OCI-LY3 (cell line): ENCODE measurements at regions not wholly inside any gene's neighbourhood (a gene's known extent, or its start where the extent isn't known, plus 50 kb on each side); places are given as distances from the start of the nearest gene placed in this dataset.

Experiments used
- H2AFZ ChIP-seq: fragments of 200-600, 300-600 bp; shearing (Covaris generic); 2 replicates; pipeline ENCODE4 v1.6.0; 2014; ENCODE audit warnings: antibody characterized with exemption, low read depth, low read length
- H3K27ac ChIP-seq: fragments of 200-600, 300-600 bp; sonication (generic); 2 replicates; pipeline ENCODE4 v1.5.1; 2014; ENCODE audit warnings: mild to moderate bottlenecking, low read length, moderate library complexity, mixed read lengths
- H3K27me3 ChIP-seq: fragments of 200-600, 300-600 bp; sonication (generic); 2 replicates; pipeline ENCODE4 v1.6.1; 2014; ENCODE audit warnings: low read depth, low read length, mixed read lengths
- H3K36me3 ChIP-seq: fragments of 200-600, 300-600 bp; sonication (generic); replicated peaks from 2 replicates; pipeline ENCODE3; 2014; ENCODE audit warnings: low read depth, low read length, mixed read lengths
- H3K4me1 ChIP-seq: fragments of 300-600, 200-600 bp; sonication (generic); 2 replicates; pipeline ENCODE4 v1.6.1; 2014; ENCODE audit warnings: low read length, mixed read lengths
- H3K4me2 ChIP-seq: fragments of 200-600, 300-600 bp; sonication (generic); 2 replicates; pipeline ENCODE4 v1.6.1; 2014; ENCODE audit warnings: low read length, mixed read lengths
- H3K4me3 ChIP-seq: fragments of 300-600, 200-600 bp; sonication (generic); 2 replicates; pipeline ENCODE4 v1.5.1; 2014; ENCODE audit warnings: antibody characterized with exemption, mild to moderate bottlenecking, low read length, moderate library complexity
- H3K79me2 ChIP-seq: fragments of 300-600, 200-600 bp; shearing (Covaris generic); 2 replicates; pipeline ENCODE4 v1.6.1; 2014; ENCODE audit warnings: mild to moderate bottlenecking, low read length, mixed read lengths
- H3K9ac ChIP-seq: fragments of 300-600, 200-600 bp; shearing (Covaris generic); 2 replicates; pipeline ENCODE4 v1.6.0; 2014; ENCODE audit warnings: mild to moderate bottlenecking, low read length, moderate library complexity
- H3K9me3 ChIP-seq: fragments of 200-600, 300-600 bp; shearing (Covaris generic); 2 replicates; pipeline ENCODE4 v1.6.1; 2014; ENCODE audit warnings: low read length, mixed read lengths; ENCODE audit not compliant: insufficient read depth
- H4K20me1 ChIP-seq: fragments of 200-600, 300-600 bp; sonication (generic); 2 replicates; pipeline ENCODE4 v1.6.1; 2016; ENCODE audit warnings: low read length, mixed read lengths; ENCODE audit not compliant: insufficient read depth
- CTCF ChIP-seq: fragments of 200-600, 300-600 bp; sonication (generic); IDR thresholded peaks from 2 replicates; pipeline ENCODE4 v1.5.1; 2014; ENCODE audit warnings: antibody characterized with exemption, low read length, low read depth
- EZH2phosphoT487 ChIP-seq: fragments of 200-600 bp; shearing (Covaris generic); IDR thresholded peaks from 2 replicates; pipeline ENCODE4 v1.6.1; 2018; ENCODE audit warnings: antibody characterized with exemption, mixed run types, low read depth

DNA sequence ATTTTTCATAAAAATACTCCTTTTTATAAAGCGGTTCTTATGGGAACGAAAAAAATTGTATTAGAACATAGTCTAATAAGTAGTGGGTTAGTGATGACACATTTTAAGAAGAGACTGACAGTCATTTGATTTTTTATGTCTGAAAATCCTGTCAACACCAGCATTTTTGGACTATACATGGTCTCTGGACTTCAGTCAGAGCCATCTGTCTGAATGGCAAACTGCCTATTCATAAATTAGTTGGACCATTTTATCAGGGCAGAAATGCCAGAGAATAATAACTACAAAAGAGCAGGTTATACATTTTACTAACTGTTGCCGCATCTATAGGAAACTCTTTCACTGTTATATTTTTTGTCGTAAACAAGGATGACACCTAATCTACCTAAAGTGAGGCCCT, 437.6 kb downstream of the ZNF804A start:
- Histone ChIP-seq H3K36me3 (no peaks in the 10 kb centered on the region), H3K27ac (no peak overlapping the region), H3K9ac (no peak overlapping the region), H3K4me2 (no peak overlapping the region), H3K79me2 (no peaks in the 10 kb centered on the region), H4K20me1 (no peaks in the 10 kb centered on the region), H3K9me3 (peaks cover 9% of the 10 kb centered on the region; the same call in 1 of the 2 replicates), H2AFZ (no peak overlapping the region), H3K4me3 (no peak overlapping the region), H3K27me3 (no peaks in the 10 kb centered on the region), H3K4me1 (no peaks in the 10 kb centered on the region)
- no peak for TF ChIP-seq EZH2phosphoT487
- TF ChIP-seq CTCF, result no peak

DNA sequence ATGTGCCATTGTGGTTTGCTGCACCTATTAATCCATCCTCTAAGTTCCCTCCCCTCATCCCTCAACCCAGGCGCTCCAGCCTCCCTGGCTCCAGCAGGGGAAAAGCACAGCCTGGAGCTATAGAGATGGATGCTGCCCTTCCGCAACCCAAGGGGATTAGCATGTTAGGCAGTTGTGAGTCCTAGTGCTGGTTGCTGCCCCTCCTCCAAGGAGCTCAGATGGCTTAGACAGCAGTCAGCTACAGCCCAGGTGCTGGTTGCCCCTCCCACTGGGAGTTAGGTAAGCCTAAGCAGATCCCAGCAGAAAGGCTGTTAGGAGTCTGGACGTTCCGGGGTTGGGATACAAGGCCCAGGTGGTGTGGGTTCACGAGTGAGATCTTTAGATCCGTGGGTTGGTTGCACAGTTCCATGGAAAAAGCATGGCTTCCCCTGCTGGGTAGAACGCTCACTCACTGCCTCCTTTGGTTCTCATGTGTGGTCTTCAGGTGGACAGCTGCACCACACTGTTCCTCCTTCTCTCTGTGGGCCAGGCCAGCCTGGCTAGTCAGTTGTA, 446.1 kb downstream of the ZNF804A start:
- Histone ChIP-seq H3K4me2 (no peak overlapping the region), H3K27ac (no peak overlapping the region), H3K27me3 (no peaks in the 10 kb centered on the region), H4K20me1 (no peaks in the 10 kb centered on the region), H3K9me3 (peaks cover 10% of the 10 kb centered on the region; the same call in 1 of the 2 replicates), H3K4me1 (no peaks in the 10 kb centered on the region), H3K9ac (no peak overlapping the region), H2AFZ (no peak overlapping the region), H3K4me3 (no peak overlapping the region), H3K36me3 (no peaks in the 10 kb centered on the region), H3K79me2 (no peaks in the 10 kb centered on the region)
- TF ChIP-seq CTCF (no peak), EZH2phosphoT487 (no peak)

GRCh38 chr2:185050804-185051203, 452.5 kb downstream of the ZNF804A start:
- H3K36me3 ChIP-seq, result no peaks in the 10 kb centered on the region
- H2AFZ ChIP-seq, result no peak overlapping the region
- no peak overlapping the region for H3K4me2 ChIP-seq
- H3K27ac ChIP-seq, result no peak overlapping the region
- no peak overlapping the region for H3K4me3 ChIP-seq
- H4K20me1 ChIP-seq, result no peaks in the 10 kb centered on the region
- H3K79me2 ChIP-seq, result no peaks in the 10 kb centered on the region
- H3K9ac ChIP-seq, result no peak overlapping the region
- H3K27me3 ChIP-seq, result no peaks in the 10 kb centered on the region
- no peaks in the 10 kb centered on the region for H3K9me3 ChIP-seq
- no peaks in the 10 kb centered on the region for H3K4me1 ChIP-seq
- TF ChIP-seq EZH2phosphoT487, result no peak
- no peak for TF ChIP-seq CTCF

GRCh38 chr2:185063761-185064160, 465.4 kb downstream of the ZNF804A start:
- H3K4me2 ChIP-seq, result no peak overlapping the region
- no peak overlapping the region for H2AFZ ChIP-seq
- H4K20me1 ChIP-seq, result no peaks in the 10 kb centered on the region
- no peaks in the 10 kb centered on the region for H3K4me1 ChIP-seq
- no peaks in the 10 kb centered on the region for H3K9me3 ChIP-seq
- TF ChIP-seq CTCF (no peak), EZH2phosphoT487 (no peak)
- no peaks in the 10 kb centered on the region for H3K27me3 ChIP-seq
- no peak overlapping the region for H3K4me3 ChIP-seq
- H3K79me2 ChIP-seq, result no peaks in the 10 kb centered on the region
- no peak overlapping the region for H3K9ac ChIP-seq
- H3K27ac ChIP-seq, result no peak overlapping the region
- no peaks in the 10 kb centered on the region for H3K36me3 ChIP-seq
